DND-41 (cell line): ENCODE measurements at regions not wholly inside any gene's neighbourhood (a gene's known extent, or its start where the extent isn't known, plus 50 kb on each side); places are given as distances from the start of the nearest gene placed in this dataset.

Source experiments
- ATAC-seq: fragments of 200-7000 bp; cut with Tn5 transposase; 3 replicates; pipeline ENCODE4 v1.9.1; 2021; ENCODE audit warnings: low read depth; ENCODE audit not compliant: insufficient read depth
- DNase-seq: peaks from one replicate; pipeline ENCODE4 v3.0.0-alpha.2; 2020
- H2AFZ ChIP-seq: 2 replicates; pipeline ENCODE4 v1.6.0; 2012; ENCODE audit warnings: low read depth, low read length
- H3K27ac ChIP-seq: 2 replicates; pipeline ENCODE4 v1.5.1; 2012; ENCODE audit warnings: low read length, inconsistent platforms
- H3K27me3 ChIP-seq: fragments of 200-600 bp; sonication (generic); 2 replicates; pipeline ENCODE4 v1.6.0; 2012; ENCODE audit warnings: low read length, mild to moderate bottlenecking, inconsistent platforms; ENCODE audit not compliant: insufficient read depth, poor library complexity
- H3K36me3 ChIP-seq: 2 replicates; pipeline ENCODE4 v1.5.1; 2012; ENCODE audit warnings: low read length, inconsistent platforms; ENCODE audit not compliant: insufficient read depth
- H3K4me1 ChIP-seq: 2 replicates; pipeline ENCODE4 v1.5.1; 2012; ENCODE audit warnings: mild to moderate bottlenecking, low read length; ENCODE audit not compliant: insufficient read depth
- H3K4me2 ChIP-seq: 2 replicates; pipeline ENCODE4 v1.6.0; 2012; ENCODE audit warnings: mild to moderate bottlenecking, moderate library complexity, low read length, inconsistent platforms; ENCODE audit not compliant: insufficient read depth
- H3K4me3 ChIP-seq, 2 experiments: fragments of 200-600 bp in 1 of 2; shearing (Covaris generic) in 1 of 2; 2 replicates each; pipeline ENCODE4 v1.5.1; 2012 to 2016; ENCODE audit warnings: inconsistent platforms in 2 of 2, low read length in 2 of 2, mild to moderate bottlenecking in 2 of 2, low read depth in 1 of 2, moderate library complexity in 1 of 2
- H3K79me2 ChIP-seq: 2 replicates; pipeline ENCODE4 v1.6.0; 2012; ENCODE audit warnings: low read length, inconsistent platforms; ENCODE audit not compliant: insufficient read depth
- H3K9ac ChIP-seq: 2 replicates; pipeline ENCODE4 v1.6.0; 2012; ENCODE audit warnings: low read depth, mild to moderate bottlenecking, inconsistent platforms, low read length, moderate library complexity
- H3K9me3 ChIP-seq: 2 replicates; pipeline ENCODE4 v1.5.1; 2012; ENCODE audit warnings: low read length, moderate library complexity, mild to moderate bottlenecking, inconsistent platforms; ENCODE audit not compliant: insufficient read depth, severe bottlenecking
- H4K20me1 ChIP-seq: 2 replicates; pipeline ENCODE4 v1.6.0; 2012; ENCODE audit warnings: low read length; ENCODE audit not compliant: insufficient read depth
- CTCF ChIP-seq: IDR thresholded peaks from 2 replicates; pipeline ENCODE4 v1.5.1; 2012; ENCODE audit warnings: borderline replicate concordance, low read length, moderate library complexity, mild to moderate bottlenecking; ENCODE audit not compliant: poor library complexity, severe bottlenecking; ENCODE audit errors: extremely low read depth
- EZH2 ChIP-seq: IDR thresholded peaks from 3 replicates; pipeline ENCODE4 v1.6.1; 2012; ENCODE audit warnings: borderline replicate concordance, low read depth, mild to moderate bottlenecking, moderate library complexity, low read length, inconsistent platforms; ENCODE audit not compliant: severe bottlenecking

GRCh38 chr18:67938660-67939059 lies 422.1 kb upstream of the DSEL start:
- H3K4me2 ChIP-seq: no peak overlapping the region
- ATAC-seq (no peak), DNase-seq (no peak)
- no peak overlapping the region for H3K27ac ChIP-seq
- H3K4me1 ChIP-seq: no peaks in the 10 kb centered on the region
- no peak overlapping the region for H3K4me3 ChIP-seq
- H3K79me2 ChIP-seq: no peaks in the 10 kb centered on the region
- no peaks in the 10 kb centered on the region for H3K36me3 ChIP-seq
- no peak overlapping the region for H2AFZ ChIP-seq
- no peaks in the 10 kb centered on the region for H4K20me1 ChIP-seq
- TF ChIP-seq EZH2 (no peak), CTCF (no peak)
- H3K9me3 ChIP-seq: no peaks in the 10 kb centered on the region
- no peaks in the 10 kb centered on the region for H3K27me3 ChIP-seq
- no peak overlapping the region for H3K9ac ChIP-seq

- H3K4me3 ChIP-seq: no peak overlapping the region
- no peaks in the 10 kb centered on the region for H3K36me3 ChIP-seq
- no peaks in the 10 kb centered on the region for H3K79me2 ChIP-seq
- ATAC-seq (no peak), DNase-seq (no peak)
- H4K20me1 ChIP-seq: no peaks in the 10 kb centered on the region
- H3K4me2 ChIP-seq: no peak overlapping the region
- H3K9me3 ChIP-seq: no peaks in the 10 kb centered on the region
- no peaks in the 10 kb centered on the region for H3K4me1 ChIP-seq
- H3K27me3 ChIP-seq: no peaks in the 10 kb centered on the region
- H2AFZ ChIP-seq: no peak overlapping the region
- no peak overlapping the region for H3K27ac ChIP-seq
- H3K9ac ChIP-seq: no peak overlapping the region
- no peak for TF ChIP-seq CTCF
- no peak for TF ChIP-seq EZH2
Observed at GRCh38 chr18:67935638-67936037, 419.1 kb upstream of the DSEL start.

DNA sequence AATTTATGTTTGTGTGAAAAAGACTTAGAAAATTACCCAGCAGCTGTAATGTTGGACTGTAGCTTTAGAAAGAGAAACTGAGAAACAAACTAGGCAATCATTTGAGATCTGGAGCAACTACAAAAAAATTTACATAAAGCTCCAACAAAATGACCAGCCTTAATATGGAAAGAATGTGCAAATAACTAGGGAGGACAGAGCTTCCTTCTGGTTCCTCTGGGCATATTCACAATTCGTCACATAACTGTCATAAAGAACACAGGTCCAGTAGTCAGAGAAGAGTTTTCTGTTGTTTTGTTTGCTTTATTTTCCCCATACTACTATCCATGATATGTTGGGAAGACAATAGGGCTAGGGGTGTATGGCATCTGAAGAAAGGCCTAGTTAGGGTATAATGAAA lies 416.8 kb upstream of the DSEL start:
- no peak overlapping the region for H3K9ac ChIP-seq
- no peaks in the 10 kb centered on the region for H4K20me1 ChIP-seq
- no peaks in the 10 kb centered on the region for H3K27me3 ChIP-seq
- H3K4me1 ChIP-seq: no peaks in the 10 kb centered on the region
- no peak for DNase-seq
- H2AFZ ChIP-seq: no peak overlapping the region
- H3K27ac ChIP-seq: no peak overlapping the region
- no peak overlapping the region for H3K4me3 ChIP-seq
- H3K4me2 ChIP-seq: no peak overlapping the region
- no peak for TF ChIP-seq EZH2
- TF ChIP-seq CTCF: no peak
- H3K36me3 ChIP-seq: no peaks in the 10 kb centered on the region
- no peaks in the 10 kb centered on the region for H3K79me2 ChIP-seq
- H3K9me3 ChIP-seq: no peaks in the 10 kb centered on the region
- ATAC-seq: no peak

GRCh38 chr18:67932271-67932670 lies 415.8 kb upstream of the DSEL start:
- no peaks in the 10 kb centered on the region for H3K27me3 ChIP-seq
- no peaks in the 10 kb centered on the region for H3K4me1 ChIP-seq
- no peak for DNase-seq
- H3K9ac ChIP-seq: no peak overlapping the region
- H3K4me3 ChIP-seq: no peak overlapping the region
- no peak for ATAC-seq
- H3K27ac ChIP-seq: no peak overlapping the region
- no peaks in the 10 kb centered on the region for H4K20me1 ChIP-seq
- no peaks in the 10 kb centered on the region for H3K79me2 ChIP-seq
- H3K4me2 ChIP-seq: no peak overlapping the region
- no peaks in the 10 kb centered on the region for H3K9me3 ChIP-seq
- no peak overlapping the region for H2AFZ ChIP-seq
- no peaks in the 10 kb centered on the region for H3K36me3 ChIP-seq
- TF ChIP-seq CTCF (no peak), EZH2 (no peak)
